Colonic mucosa (tissue), 4 donors: ENCODE measurements at regions not wholly inside any gene's neighbourhood (a gene's known extent, or its start where the extent isn't known, plus 50 kb on each side); places are given as distances from the start of the nearest gene placed in this dataset.

Experiments
- DNase-seq: peaks from one replicate; pipeline ENCODE4 v3.0.0-alpha.2; 2020
- H3K27ac ChIP-seq: fragments of 200-600 bp; one replicate; pipeline ENCODE4 v1.8.0; 2021
- H3K27me3 ChIP-seq: fragments of 200-600 bp; one replicate; pipeline ENCODE4 v1.8.0; 2021
- H3K36me3 ChIP-seq: fragments of 200-600 bp; one replicate; pipeline ENCODE4 v1.8.0; 2021
- H3K4me1 ChIP-seq: fragments of 200-600 bp; one replicate; pipeline ENCODE4 v1.8.0; 2021; ENCODE audit warnings: mild to moderate bottlenecking
- H3K4me3 ChIP-seq: fragments of 200-600 bp; one replicate; pipeline ENCODE4 v1.8.0; 2021
- H3K9ac ChIP-seq, 2 donors: one replicate each; pipeline ENCODE4 v1.7.0; 2013; ENCODE audit warnings: control low read depth in 2 of 2, low read depth in 2 of 2, low read length in 2 of 2
- H3K9me3 ChIP-seq: fragments of 200-600 bp; one replicate; pipeline ENCODE4 v1.8.0; 2021
- CTCF ChIP-seq: fragments of 200-600 bp; IDR thresholded peaks from one replicate; pipeline ENCODE4 v1.8.0; 2022; ENCODE audit warnings: antibody characterized with exemption, mild to moderate bottlenecking
- intact Hi-C: fragments of 100-400 bp; cut with DNase I; formaldehyde crosslinking; loops from one replicate; pipeline ENCODE4 v1.14.1; 2022
- donor health status: healthy.
- donor health status: DM: no; HTN: no; CAD: no.
- donor health status: DM: no; HTN: no; CAD: no.

- no peaks in the 10 kb centered on the region for H3K4me1 ChIP-seq
- intact Hi-C loops = no loop called here
- no peak overlapping the region for H3K27ac ChIP-seq
- no peak overlapping the region for H3K4me3 ChIP-seq
- H3K36me3 ChIP-seq = no peaks in the 10 kb centered on the region
- no peak for TF ChIP-seq CTCF
- no peak overlapping the region for H3K9ac ChIP-seq
- no peaks in the 10 kb centered on the region for H3K27me3 ChIP-seq
- no peaks in the 10 kb centered on the region for H3K9me3 ChIP-seq
- DNase-seq = no peak
Observed at GRCh38 chr3:147730284-147730683, 321.1 kb downstream of the ZIC1 start.

- H3K9me3 ChIP-seq = no peaks in the 10 kb centered on the region
- TF ChIP-seq CTCF = no peak
- no peaks in the 10 kb centered on the region for H3K4me1 ChIP-seq
- H3K4me3 ChIP-seq = no peak overlapping the region
- no peak overlapping the region for H3K9ac ChIP-seq
- no peaks in the 10 kb centered on the region for H3K36me3 ChIP-seq
- intact Hi-C loops = no loop called here
- H3K27ac ChIP-seq = no peak overlapping the region
- DNase-seq = no peak
- H3K27me3 ChIP-seq = no peaks in the 10 kb centered on the region
Observed at GRCh38 chr3:147733217-147733616, 324.1 kb downstream of the ZIC1 start.

- no peak for DNase-seq
- TF ChIP-seq CTCF = no peak
- H3K27ac ChIP-seq = no peak overlapping the region
- H3K9me3 ChIP-seq = no peaks in the 10 kb centered on the region
- H3K4me3 ChIP-seq = no peak overlapping the region
- H3K27me3 ChIP-seq = no peaks in the 10 kb centered on the region
- no peaks in the 10 kb centered on the region for H3K4me1 ChIP-seq
- no peak overlapping the region for H3K9ac ChIP-seq
- intact Hi-C loops = no loop called here
- H3K36me3 ChIP-seq = no peaks in the 10 kb centered on the region
Observed at GRCh38 chr3:147735616-147736015, 326.5 kb downstream of the ZIC1 start.

- intact Hi-C loops = no loop called here
- Histone ChIP-seq H3K36me3 (no peaks in the 10 kb centered on the region), H3K27ac (no peak overlapping the region), H3K9ac (no peak overlapping the region), H3K4me3 (no peak overlapping the region), H3K4me1 (no peaks in the 10 kb centered on the region), H3K27me3 (no peaks in the 10 kb centered on the region), H3K9me3 (no peaks in the 10 kb centered on the region)
- no peak for TF ChIP-seq CTCF
- no peak for DNase-seq
Observed at GRCh38 chr3:147736226-147736625, 327.1 kb downstream of the ZIC1 start.

GRCh38 chr3:147737376-147737775 lies 328.2 kb downstream of the ZIC1 start:
- Histone ChIP-seq H3K4me3 (no peak overlapping the region), H3K36me3 (no peaks in the 10 kb centered on the region), H3K4me1 (no peaks in the 10 kb centered on the region), H3K27me3 (no peaks in the 10 kb centered on the region), H3K27ac (no peak overlapping the region), H3K9me3 (no peaks in the 10 kb centered on the region), H3K9ac (no peak overlapping the region)
- no peak for TF ChIP-seq CTCF
- intact Hi-C loops = no loop called here
- no peak for DNase-seq

- H3K9me3 ChIP-seq = no peaks in the 10 kb centered on the region
- H3K4me3 ChIP-seq = no peak overlapping the region
- no peaks in the 10 kb centered on the region for H3K27me3 ChIP-seq
- no peak overlapping the region for H3K27ac ChIP-seq
- no peaks in the 10 kb centered on the region for H3K4me1 ChIP-seq
- H3K36me3 ChIP-seq = no peaks in the 10 kb centered on the region
- no peak for DNase-seq
- intact Hi-C loops = no loop called here
- TF ChIP-seq CTCF = no peak
- no peak overlapping the region for H3K9ac ChIP-seq
Observed at GRCh38 chr3:147740928-147741327, 331.8 kb downstream of the ZIC1 start.
